IMR-90 (cell line): ENCODE measurements at regions not wholly inside any gene's neighbourhood (a gene's known extent, or its start where the extent isn't known, plus 50 kb on each side); places are given as distances from the start of the nearest gene placed in this dataset.

Experiments used
- ATAC-seq: fragments of 200-7000 bp; cut with Tn5 transposase; 2 replicates; pipeline ENCODE4 v1.9.1; 2020; ENCODE audit warnings: low read depth, mild to moderate bottlenecking, moderate library complexity
- BruUV-seq: library from RNA; stranded (reverse); fragments of 400-500 nt; replicated peaks from 2 replicates; lab custom pipeline; 2021; lab: Mats Ljungman, UMichigan
- CTCF ChIA-PET: fragments of 300-600 bp; formaldehyde crosslinking; extraction: SDS; loops from one replicate; lab custom pipeline; 2021; ENCODE audit warnings: antibody characterized with exemption; lab: Yijun Ruan, JAX
- POLR2A ChIA-PET: fragments of 300-600 bp; sonication (Branson Sonifier 250); formaldehyde crosslinking; loops from one replicate; lab custom pipeline; 2022; ENCODE audit warnings: antibody characterized with exemption; ENCODE audit not compliant: unreplicated experiment; lab: Charles Lee
- DNase-seq: peaks from one replicate; pipeline ENCODE4 v3.0.0; 2013
- H2AFZ ChIP-seq: replicated peaks from 2 replicates; pipeline ENCODE3; 2013; ENCODE audit warnings: low read length, mild to moderate bottlenecking; ENCODE audit not compliant: poor library complexity
- H2AK5ac ChIP-seq: 2 replicates; pipeline ENCODE4 v1.6.1; 2013; ENCODE audit warnings: low read depth, low read length, inconsistent platforms
- H2AK9ac ChIP-seq: replicated peaks from 2 replicates; pipeline ENCODE3; 2013; ENCODE audit warnings: mild to moderate bottlenecking, low read depth, low read length, moderate library complexity; ENCODE audit not compliant: poor library complexity
- H2BK120ac ChIP-seq: 2 replicates; pipeline ENCODE4 v1.6.1; 2013; ENCODE audit warnings: low read depth, low read length, inconsistent platforms
- H2BK15ac ChIP-seq: 3 replicates; pipeline ENCODE4 v1.6.1; 2013; ENCODE audit warnings: low read depth, low read length, inconsistent platforms
- H2BK20ac ChIP-seq: 2 replicates; pipeline ENCODE4 v1.6.1; 2013; ENCODE audit warnings: low read depth, mild to moderate bottlenecking, inconsistent platforms, low read length, moderate library complexity
- H2BK5ac ChIP-seq: 2 replicates; pipeline ENCODE4 v1.6.1; 2013; ENCODE audit warnings: mild to moderate bottlenecking, low read depth, low read length, inconsistent platforms; ENCODE audit not compliant: poor library complexity, severe bottlenecking
- H3K14ac ChIP-seq: replicated peaks from 2 replicates; pipeline ENCODE4 v1.6.1; 2013; ENCODE audit warnings: low read depth, low read length, inconsistent platforms
- H3K18ac ChIP-seq: 2 replicates; pipeline ENCODE4 v1.6.1; 2013; ENCODE audit warnings: low read depth, low read length, control low read depth
- H3K23ac ChIP-seq: 2 replicates; pipeline ENCODE4 v1.6.1; 2013; ENCODE audit warnings: low read depth, low read length, inconsistent platforms
- H3K27ac ChIP-seq: 2 replicates; pipeline ENCODE4 v1.5.1; 2013; ENCODE audit warnings: mild to moderate bottlenecking, control low read depth, low read length; ENCODE audit not compliant: insufficient read depth
- H3K27me3 ChIP-seq: 2 replicates; pipeline ENCODE4 v1.6.1; 2013; ENCODE audit warnings: low read length; ENCODE audit not compliant: control insufficient read depth, insufficient read depth
- H3K36me3 ChIP-seq: 2 replicates; pipeline ENCODE4 v1.6.1; 2013; ENCODE audit warnings: low read length, mixed read lengths; ENCODE audit not compliant: control insufficient read depth, insufficient read depth
- H3K4ac ChIP-seq: 2 replicates; pipeline ENCODE4 v1.6.1; 2013; ENCODE audit warnings: low read depth, low read length, inconsistent platforms
- H3K4me1 ChIP-seq: 2 replicates; pipeline ENCODE4 v1.6.1; 2013; ENCODE audit warnings: low read length, mixed read lengths; ENCODE audit not compliant: control insufficient read depth, insufficient read depth
- H3K4me2 ChIP-seq: 2 replicates; pipeline ENCODE4 v1.6.1; 2013; ENCODE audit warnings: low read depth, mild to moderate bottlenecking, control low read depth, low read length, moderate library complexity
- H3K4me3 ChIP-seq: 2 replicates; pipeline ENCODE4 v1.5.1; 2013; ENCODE audit warnings: low read depth, mild to moderate bottlenecking, control low read depth, low read length, moderate library complexity; ENCODE audit not compliant: insufficient read depth
- H3K56ac ChIP-seq: 2 replicates; pipeline ENCODE4 v1.6.1; 2013; ENCODE audit warnings: low read length, inconsistent platforms; ENCODE audit not compliant: insufficient read depth; ENCODE audit errors: extremely low read depth
- H3K79me1 ChIP-seq, 2 experiments: 2 replicates each; pipeline ENCODE4 v1.6.1; 2013; ENCODE audit warnings: low read length in 2 of 2, inconsistent platforms in 1 of 2, low read depth in 1 of 2
- H3K9ac ChIP-seq: 2 replicates; pipeline ENCODE4 v1.6.1; 2013; ENCODE audit warnings: low read depth, low read length, control low read depth
- H3K9me1 ChIP-seq: 2 replicates; pipeline ENCODE4 v1.6.1; 2013; ENCODE audit warnings: low read length, inconsistent platforms; ENCODE audit not compliant: insufficient read depth
- H3K9me3 ChIP-seq: 2 replicates; pipeline ENCODE4 v1.6.1; 2013; ENCODE audit warnings: low read length; ENCODE audit not compliant: control insufficient read depth, insufficient read depth
- H4K20me1 ChIP-seq: 2 replicates; pipeline ENCODE4 v1.6.1; 2013; ENCODE audit warnings: low read length, inconsistent platforms; ENCODE audit not compliant: insufficient read depth
- H4K5ac ChIP-seq: 2 replicates; pipeline ENCODE4 v1.6.1; 2013; ENCODE audit warnings: mild to moderate bottlenecking, low read depth, low read length, control low read depth
- H4K8ac ChIP-seq, 2 experiments: 2 replicates each; pipeline ENCODE4 v1.6.1; 2013; ENCODE audit warnings: low read depth in 2 of 2, low read length in 2 of 2, control low read depth in 1 of 2, inconsistent platforms in 1 of 2
- H4K91ac ChIP-seq: 2 replicates; pipeline ENCODE4 v1.6.1; 2013; ENCODE audit warnings: low read depth, low read length, inconsistent platforms; ENCODE audit not compliant: insufficient read depth
- CEBPB ChIP-seq: IDR thresholded peaks from 2 replicates; pipeline ENCODE4 v1.6.1; 2012; ENCODE audit warnings: low read depth, low read length, improper control_type of control experiment
- ELK1 ChIP-seq: fragments of 150-350 bp; IDR thresholded peaks from 2 replicates; pipeline ENCODE4 v1.6.1; 2016; ENCODE audit warnings: low read depth, mild to moderate bottlenecking, low read length, moderate library complexity, borderline replicate concordance
- MXI1 ChIP-seq: IDR thresholded peaks from 2 replicates; pipeline ENCODE4 v1.6.1; 2012; ENCODE audit warnings: low read depth, mild to moderate bottlenecking, low read length, moderate library complexity, borderline replicate concordance
- RFX5 ChIP-seq: IDR thresholded peaks from 2 replicates; pipeline ENCODE4 v1.8.0; 2012; ENCODE audit warnings: low read depth, mild to moderate bottlenecking, low read length, moderate library complexity
- WGBS, 2 experiments: methylation state at CpG; one replicate each; pipeline versions ENCODE4 v1.1.5 to v1.1.7; 2013; ENCODE audit warnings: missing lambda C conversion rate in 2 of 2; ENCODE audit not compliant: insufficient read length in 1 of 2; ENCODE audit errors: extremely low coverage in 2 of 2; 5-methylcytosine and 5-hydroxymethylcytosine counted together
- dilution Hi-C: fragments of 300-500 bp; cut with HindIII; formaldehyde crosslinking; loops from one replicate; pipeline ENCODE4 v1.14.3; 2018; ENCODE audit warnings: low sequenced_read_pairs; ENCODE audit not compliant: unreplicated experiment
- in situ Hi-C: fragments of 300-500 bp; cut with MboI; formaldehyde crosslinking; loops from 3 replicates; pipeline ENCODE4 v1.14.3; 2019; ENCODE audit warnings: low sequenced_read_pairs, inconsistent platforms, mixed read lengths
- intact Hi-C: fragments of 100-400 bp; cut with micrococcal nuclease; formaldehyde crosslinking; loops from 2 replicates; pipeline ENCODE4 v1.10.0; 2022

- 18% methylated on average over 3 of the region's 7 CpGs; no CpG with 5 or more reads in 1 of the 2 experiments for WGBS, 2 experiments
- Histone ChIP-seq H3K4me2 (no peak overlapping the region), H3K36me3 (no peaks in the 10 kb centered on the region), H4K5ac (no peak overlapping the region), H3K14ac (no peak overlapping the region), H2BK20ac (no peak overlapping the region), H3K9me1 (no peaks in the 10 kb centered on the region), H2AFZ (no peak overlapping the region), H3K56ac (no peak overlapping the region), H3K9me3 (peaks cover 36% of the 10 kb centered on the region), H3K27ac (no peak overlapping the region), H3K4me3 (no peak overlapping the region), H3K18ac (no peak overlapping the region), H2BK120ac (no peak overlapping the region), H4K8ac (no peak overlapping the region), H4K20me1 (no peaks in the 10 kb centered on the region), H3K9ac (no peak overlapping the region), H3K4me1 (no peaks in the 10 kb centered on the region), H3K23ac (no peak overlapping the region), H3K4ac (no peak overlapping the region), H2BK5ac (no peak overlapping the region), H4K91ac (no peak overlapping the region), H3K27me3 (no peaks in the 10 kb centered on the region), H2AK9ac (no peak overlapping the region), H2BK15ac (no peak overlapping the region), H2AK5ac (no peak overlapping the region), H3K79me1 (no peaks in the 10 kb centered on the region)
- BruUV-seq, result no TSS peak
- DNase-seq, result no peak
- CTCF ChIA-PET, result interaction anchor here (0.9 kb wide), 1 partner anchor 354 kb away, joined by 3 read pairs; no protein-coding TSS in a partner anchor
- dilution Hi-C loops (no loop called here), in situ Hi-C loops (no loop called here), intact Hi-C loops (no loop called here)
- ATAC-seq, result no peak
- POLR2A ChIA-PET, result no interaction called here
- TF ChIP-seq MXI1 (no peak), CEBPB (no peak), RFX5 (no peak), ELK1 (no peak)
These were observed 172.7 kb downstream of the SCP2D1 start for GRCh38 chr20:18986146-18986830.
